Astrocyte of the cerebellum (primary cell): ENCODE measurements at regions not wholly inside any gene's neighbourhood (a gene's known extent, or its start where the extent isn't known, plus 50 kb on each side); places are given as distances from the start of the nearest gene placed in this dataset.
"Not testable (repeated sequence)": the region's sequence is repeated elsewhere in the genome, so short reads cannot be mapped to it uniquely, and the experiment has no call there.

Experiments used
- DNase-seq: peaks from one replicate; pipeline ENCODE4 v3.0.0-alpha.2; 2011; ENCODE audit warnings: low read depth
- H3K4me3 ChIP-seq: 2 replicates; pipeline ENCODE4 v1.5.1; 2011; ENCODE audit warnings: mild to moderate bottlenecking, low read depth, low read length, moderate library complexity
- CTCF ChIP-seq: IDR thresholded peaks from 2 replicates; pipeline ENCODE4 v1.5.1; 2012; ENCODE audit warnings: low read length, low read depth, moderate library complexity, mild to moderate bottlenecking; ENCODE audit errors: missing control alignments
- in situ Hi-C: cut with HindIII; loops from 2 replicates; pipeline ENCODE4 v1.10.0; 2017; ENCODE audit warnings: low sequenced_read_pairs

DNA sequence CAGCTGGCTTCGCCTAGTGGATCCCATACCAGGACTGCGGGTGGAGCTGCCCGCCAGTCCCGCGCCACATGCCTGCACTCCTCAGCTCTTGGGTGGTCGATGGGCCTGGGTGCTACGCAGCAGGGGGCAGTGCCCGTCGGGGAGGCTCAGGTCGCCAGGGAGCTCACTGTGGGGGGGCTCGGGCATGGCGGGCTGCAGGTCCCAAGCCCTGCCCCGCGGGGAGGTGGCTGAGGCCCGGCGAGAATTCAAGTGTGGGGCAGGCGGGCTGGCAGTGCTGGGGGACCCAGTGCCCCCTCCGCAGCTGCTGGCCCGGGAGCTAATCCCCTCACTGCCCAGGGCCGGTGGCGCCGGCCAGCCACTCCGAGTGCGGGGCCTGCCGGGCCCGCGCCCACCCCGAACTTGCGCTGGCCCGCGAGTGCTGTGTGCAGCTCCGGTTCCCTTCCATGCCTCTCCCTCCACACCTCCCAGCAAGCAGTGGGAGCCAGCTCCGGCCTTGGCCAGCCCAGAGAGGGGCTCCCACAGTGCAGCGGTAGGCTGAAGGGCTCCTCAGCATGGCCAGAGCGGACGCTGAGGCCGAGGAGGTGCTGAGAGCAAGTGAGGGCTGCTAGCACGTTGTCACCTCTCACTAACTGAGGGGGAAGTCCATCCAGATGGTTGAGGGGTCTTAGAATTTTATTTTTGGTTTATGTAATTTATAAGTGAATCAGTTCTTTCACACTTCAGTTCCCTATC, 85.2 kb upstream of the HMCN1 start:
- DNase-seq: no peak
- no peak overlapping the region for H3K4me3 ChIP-seq
- in situ Hi-C loops: loop anchor here (5.0 to 10.0 kb wide), 2 partner anchors 84 to 107 kb away; no protein-coding TSS in a partner anchor
- no peak for TF ChIP-seq CTCF

DNA sequence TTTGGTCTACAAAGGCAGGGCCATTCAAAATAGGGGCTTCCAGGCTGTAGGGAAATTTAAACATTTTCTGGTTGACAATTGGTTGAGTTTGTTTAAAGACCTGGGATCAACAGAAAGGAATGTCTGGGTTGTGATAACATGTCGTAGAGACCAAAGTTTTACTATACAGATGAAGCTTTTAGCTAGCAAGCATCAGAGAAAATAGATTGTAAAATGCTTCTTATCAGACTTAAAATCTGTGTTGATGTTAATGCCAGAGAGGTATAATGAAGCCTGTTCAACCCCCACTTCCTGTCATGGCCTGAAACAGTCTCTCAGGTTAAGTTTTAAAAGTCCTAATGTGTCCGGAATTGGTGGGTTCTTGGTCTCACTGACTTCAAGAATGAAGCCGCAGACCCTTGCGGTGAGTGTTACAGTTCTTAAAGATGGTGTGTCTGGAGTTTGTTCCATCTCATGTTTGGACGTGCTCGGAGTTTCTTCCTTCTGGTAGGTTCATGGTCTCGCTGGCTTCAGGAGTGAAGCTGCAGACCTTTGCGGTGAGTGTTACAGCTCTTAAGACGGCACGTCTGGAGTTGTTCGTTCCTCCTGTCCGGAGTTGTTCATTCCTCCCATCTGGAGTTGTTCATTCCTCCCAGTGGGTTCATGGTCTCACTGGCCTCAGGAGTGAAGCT, 86.5 kb upstream of the HMCN1 start:
- not testable (repeated sequence) for DNase-seq
- in situ Hi-C loops: loop anchor here (5.0 to 10.0 kb wide), 2 partner anchors 83 to 105 kb away; no protein-coding TSS in a partner anchor

GRCh38 chr1:185646202-185646683, 87.9 kb upstream of the HMCN1 start:
- no peak overlapping the region for H3K4me3 ChIP-seq
- no peak for TF ChIP-seq CTCF
- peak; percentile 99 for DNase-seq
- in situ Hi-C loops: loop anchor here (5.0 to 10.0 kb wide), 2 partner anchors 81 to 104 kb away; no protein-coding TSS in a partner anchor

More for the DNA sequence above, 86.5 kb upstream of the HMCN1 start:
- not testable (repeated sequence) for H3K4me3 ChIP-seq

DNA sequence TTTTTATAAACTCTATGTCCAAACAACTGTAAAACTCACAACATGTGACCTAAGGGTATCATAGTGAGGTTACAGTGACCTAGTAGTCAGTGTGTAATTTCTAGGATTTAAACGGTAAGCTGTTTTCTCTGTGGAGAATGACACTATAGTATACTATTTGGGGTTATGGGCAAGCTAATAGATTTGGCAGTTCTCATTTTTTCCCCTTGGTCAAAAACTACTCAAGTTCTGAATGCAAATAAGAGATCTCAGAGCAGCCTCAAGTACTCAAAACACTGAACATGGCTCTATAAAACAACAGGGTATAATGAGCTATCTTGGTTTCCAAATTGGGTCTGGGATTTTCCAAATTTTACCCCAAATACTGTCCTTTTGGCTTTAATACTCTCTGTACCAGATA, 88.5 kb upstream of the HMCN1 start:
- in situ Hi-C loops: loop anchor here (5.0 to 10.0 kb wide), 2 partner anchors 81 to 103 kb away; no protein-coding TSS in a partner anchor
- DNase-seq: no peak
- H3K4me3 ChIP-seq: no peak overlapping the region
- no peak for TF ChIP-seq CTCF

DNA sequence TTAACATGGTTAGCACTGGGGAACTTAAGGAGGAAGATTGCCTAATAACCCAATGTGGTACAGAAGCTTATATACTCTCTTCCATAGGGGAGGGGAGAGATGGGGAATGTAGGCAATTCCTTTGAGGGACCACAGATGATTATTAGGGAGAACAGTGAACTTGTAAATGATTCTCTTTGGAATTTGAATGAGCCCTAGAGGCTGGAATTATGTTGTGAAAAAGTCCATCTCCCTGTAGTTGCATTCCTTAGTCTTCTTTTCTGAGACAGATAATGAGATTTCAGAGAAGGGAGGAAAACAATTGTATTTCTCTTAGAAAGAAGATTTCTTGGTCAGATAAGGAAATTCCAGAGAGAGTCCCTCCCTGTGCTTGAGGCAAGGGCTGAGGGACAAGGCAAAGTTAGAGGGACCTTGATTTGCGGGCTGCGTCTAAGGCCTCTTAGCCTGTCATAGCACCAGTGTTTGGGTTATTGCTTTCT, 89.0 kb upstream of the HMCN1 start:
- TF ChIP-seq CTCF: no peak
- no peak overlapping the region for H3K4me3 ChIP-seq
- in situ Hi-C loops: loop anchor here (5.0 to 10.0 kb wide), 2 partner anchors 80 to 103 kb away; no protein-coding TSS in a partner anchor
- no peak for DNase-seq

- in situ Hi-C loops: loop anchor here (10.0 kb wide), 1 partner anchor 80 kb away; no protein-coding TSS in a partner anchor
- H3K4me3 ChIP-seq: no peak overlapping the region
- TF ChIP-seq CTCF: no peak
- DNase-seq: no peak
Measured at GRCh38 chr1:185644531-185644930, 89.7 kb upstream of the HMCN1 start.

DNA sequence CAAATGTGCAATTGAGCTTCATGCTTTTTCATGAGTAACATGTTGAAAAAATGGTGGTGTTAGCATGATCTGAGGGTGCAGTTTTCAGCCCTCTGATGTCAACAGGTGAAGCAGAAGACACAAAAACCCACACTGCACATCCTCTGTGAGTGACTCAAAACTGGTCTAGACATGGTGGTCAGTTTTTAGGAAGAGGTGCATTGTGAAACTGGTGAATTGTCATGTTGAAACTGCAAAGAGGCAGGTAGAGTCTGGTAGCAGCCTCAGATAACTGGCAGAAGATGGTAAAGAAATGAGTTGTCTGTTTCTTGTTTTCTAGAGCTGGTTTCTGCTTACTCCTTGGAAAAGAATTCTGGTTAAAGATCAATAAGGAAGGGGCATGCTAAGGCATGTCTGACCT, 97.3 kb upstream of the HMCN1 start:
- DNase-seq: no peak
- in situ Hi-C loops: no loop called here

More for the DNA sequence above, 97.3 kb upstream of the HMCN1 start:
- no peak for TF ChIP-seq CTCF
- no peak overlapping the region for H3K4me3 ChIP-seq
